ENCODE measurements at regions not wholly inside any gene's neighbourhood (a gene's known extent, or its start where the extent isn't known, plus 50 kb on each side); places are given as distances from the start of the nearest gene placed in this dataset.

DNA sequence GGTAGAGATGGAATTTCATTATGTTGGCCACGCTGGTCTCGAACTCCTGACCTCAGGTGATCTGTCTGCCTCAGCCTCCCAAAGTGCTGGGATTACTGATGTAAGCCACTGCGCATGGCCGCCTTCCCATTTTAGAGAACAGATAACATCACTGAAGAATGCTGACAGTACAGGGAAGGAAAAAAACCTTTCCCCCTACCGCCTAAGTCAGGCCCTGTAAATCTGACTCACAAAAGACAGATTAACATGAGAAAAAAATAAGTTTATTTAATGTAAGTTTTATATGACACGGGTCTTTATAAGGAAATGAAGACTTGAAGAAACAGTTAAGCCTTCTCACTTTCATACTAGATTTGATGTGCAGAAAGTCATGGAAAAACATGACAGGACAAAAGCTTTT is 227.2 kb upstream of the ZNF608 start:
- TF ChIP-seq, protein P1, sequence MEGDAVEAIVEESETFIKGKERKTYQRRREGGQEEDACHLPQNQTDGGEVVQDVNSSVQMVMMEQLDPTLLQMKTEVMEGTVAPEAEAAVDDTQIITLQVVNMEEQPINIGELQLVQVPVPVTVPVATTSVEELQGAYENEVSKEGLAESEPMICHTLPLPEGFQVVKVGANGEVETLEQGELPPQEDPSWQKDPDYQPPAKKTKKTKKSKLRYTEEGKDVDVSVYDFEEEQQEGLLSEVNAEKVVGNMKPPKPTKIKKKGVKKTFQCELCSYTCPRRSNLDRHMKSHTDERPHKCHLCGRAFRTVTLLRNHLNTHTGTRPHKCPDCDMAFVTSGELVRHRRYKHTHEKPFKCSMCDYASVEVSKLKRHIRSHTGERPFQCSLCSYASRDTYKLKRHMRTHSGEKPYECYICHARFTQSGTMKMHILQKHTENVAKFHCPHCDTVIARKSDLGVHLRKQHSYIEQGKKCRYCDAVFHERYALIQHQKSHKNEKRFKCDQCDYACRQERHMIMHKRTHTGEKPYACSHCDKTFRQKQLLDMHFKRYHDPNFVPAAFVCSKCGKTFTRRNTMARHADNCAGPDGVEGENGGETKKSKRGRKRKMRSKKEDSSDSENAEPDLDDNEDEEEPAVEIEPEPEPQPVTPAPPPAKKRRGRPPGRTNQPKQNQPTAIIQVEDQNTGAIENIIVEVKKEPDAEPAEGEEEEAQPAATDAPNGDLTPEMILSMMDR (conservative IDR thresholded peaks at IDR 0.05; ENCODE audit: low read length) = no peak
- no peak for TF ChIP-seq EZH2phosphoT487 (IDR thresholded peaks at IDR 0.05; ENCODE audit: borderline replicate concordance, low read depth, low read length)
